GM23248 (cell line): ENCODE measurements at regions not wholly inside any gene's neighbourhood (a gene's known extent, or its start where the extent isn't known, plus 50 kb on each side); places are given as distances from the start of the nearest gene placed in this dataset.
A peak's percentile ranks its signal among the peaks of the same experiment; 100 is the strongest.

ENCODE experiments used
- EZH2 ChIP-seq: fragments of 200-600 bp; sonication (generic); IDR thresholded peaks from 2 replicates; pipeline ENCODE4 v1.6.1; 2018; ENCODE audit warnings: antibody characterized with exemption, mild to moderate bottlenecking; ENCODE audit not compliant: insufficient read depth, poor library complexity, severe bottlenecking
- EZH2phosphoT487 ChIP-seq: fragments of 200-600 bp; sonication (generic); IDR thresholded peaks from 2 replicates; pipeline ENCODE4 v1.6.1; 2018; ENCODE audit warnings: antibody characterized with exemption, moderate library complexity, mild to moderate bottlenecking, low read depth; ENCODE audit not compliant: insufficient read depth

DNA sequence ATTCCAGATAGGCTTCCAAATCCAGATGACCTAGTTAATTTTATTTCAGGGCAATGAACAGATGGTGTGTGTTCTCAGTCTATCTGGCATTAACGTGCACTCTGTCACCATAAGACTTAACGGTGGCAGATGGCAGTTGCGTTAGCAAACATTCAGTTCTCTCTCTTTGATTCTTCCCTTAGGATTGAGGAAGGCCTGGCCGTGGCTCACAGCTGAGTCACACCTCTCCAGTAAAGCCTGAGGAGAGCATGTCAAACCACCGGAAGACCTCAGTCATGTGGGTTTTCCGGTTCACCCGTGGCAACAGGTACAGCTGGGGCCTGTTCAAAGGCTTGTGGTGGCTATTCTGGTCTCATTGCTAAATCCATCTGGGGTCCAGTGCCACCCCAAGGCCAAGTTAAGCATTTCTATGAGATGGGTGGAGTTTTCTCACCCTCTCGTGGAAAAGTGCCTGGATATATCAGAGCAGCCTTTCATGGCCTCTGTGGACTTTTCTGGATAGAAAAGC lies 545.1 kb upstream of the ATP2B1 start:
- no peak for TF ChIP-seq EZH2
- 0 out of 2 replicates have a peak, but pooled peaks have one; percentile 28 for TF ChIP-seq EZH2phosphoT487
